Stimulated activated naive CD8-positive, alpha-beta T cell treated with anti-CD3 and anti-CD28 coated beads, Interleukin-15, Interleukin-2, amounts not matched to agents 100 ng/mL and 50 ng/mL, for 24 hours (primary cell): ENCODE measurements at regions not wholly inside any gene's neighbourhood (a gene's known extent, or its start where the extent isn't known, plus 50 kb on each side); places are given as distances from the start of the nearest gene placed in this dataset.
"Not testable (repeated sequence)": the region's sequence is repeated elsewhere in the genome, so short reads cannot be mapped to it uniquely, and the experiment has no call there.

Experiments
- H3K27ac Mint-ChIP-seq: one replicate; pipeline ENCODE4 v1.8.0; 2021; ENCODE audit warnings: mild to moderate bottlenecking, mixed read lengths
- H3K27me3 Mint-ChIP-seq: one replicate; pipeline ENCODE4 v1.8.0; 2021; ENCODE audit warnings: mixed read lengths
- H3K36me3 Mint-ChIP-seq: one replicate; pipeline ENCODE4 v1.8.0; 2021; ENCODE audit warnings: low read depth, mixed read lengths
- H3K4me1 Mint-ChIP-seq: one replicate; pipeline ENCODE4 v1.8.0; 2021; ENCODE audit warnings: low read depth, mixed read lengths
- H3K4me3 Mint-ChIP-seq: one replicate; pipeline ENCODE4 v1.8.0; 2021; ENCODE audit warnings: mild to moderate bottlenecking, mixed read lengths
- H3K9me3 Mint-ChIP-seq: one replicate; pipeline ENCODE4 v1.8.0; 2021; ENCODE audit warnings: mixed read lengths

DNA sequence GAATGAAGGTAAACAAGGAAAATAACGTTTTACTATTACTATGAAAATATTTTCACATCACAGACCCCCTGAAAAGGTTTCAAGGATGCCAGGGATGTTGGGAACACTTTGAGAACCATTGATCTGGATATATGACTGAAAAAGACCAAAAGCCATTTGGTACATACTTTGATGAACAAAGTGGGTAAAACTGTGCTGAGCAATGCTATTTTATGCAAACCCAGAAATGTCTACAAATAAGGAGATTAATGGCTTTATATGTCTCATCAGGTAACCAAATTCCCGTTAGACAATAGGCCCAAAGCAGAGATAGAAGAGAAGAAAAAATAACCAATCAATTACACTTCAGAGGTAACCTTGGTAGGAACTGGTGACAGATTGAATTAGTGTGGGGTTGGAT, 101.4 kb upstream of the CNKSR3 start:
- H3K9me3 Mint-ChIP-seq: no peaks in the 10 kb centered on the region

GRCh38 chr6:154613137-154613676, 102.7 kb upstream of the CNKSR3 start:
- no peaks in the 10 kb centered on the region for H3K9me3 Mint-ChIP-seq
- H3K27ac Mint-ChIP-seq: no peak overlapping the region
- no peaks in the 10 kb centered on the region for H3K36me3 Mint-ChIP-seq
- H3K27me3 Mint-ChIP-seq: peaks cover 4% of the 10 kb centered on the region
- peaks cover 32% of the 10 kb centered on the region for H3K4me1 Mint-ChIP-seq
- H3K4me3 Mint-ChIP-seq: no peak overlapping the region

More for the DNA sequence above, 101.4 kb upstream of the CNKSR3 start:
- Mint-ChIP-seq H3K36me3 (no peaks in the 10 kb centered on the region), H3K27me3 (peaks cover 4% of the 10 kb centered on the region), H3K27ac (peak overlapping the region; percentile 12), H3K4me1 (peaks cover 46% of the 10 kb centered on the region), H3K4me3 (no peak overlapping the region)

GRCh38 chr6:154614101-154614500, 103.6 kb upstream of the CNKSR3 start:
- H3K27me3 Mint-ChIP-seq: peaks cover 4% of the 10 kb centered on the region
- no peak overlapping the region for H3K27ac Mint-ChIP-seq
- H3K9me3 Mint-ChIP-seq: no peaks in the 10 kb centered on the region
- H3K4me3 Mint-ChIP-seq: no peak overlapping the region
- no peaks in the 10 kb centered on the region for H3K36me3 Mint-ChIP-seq
- H3K4me1 Mint-ChIP-seq: peaks cover 26% of the 10 kb centered on the region

GRCh38 chr6:154614641-154615040, 104.2 kb upstream of the CNKSR3 start:
- Mint-ChIP-seq H3K4me1 (peaks cover 29% of the 10 kb centered on the region), H3K4me3 (no peak overlapping the region), H3K27ac (no peak overlapping the region), H3K36me3 (no peaks in the 10 kb centered on the region), H3K9me3 (no peaks in the 10 kb centered on the region), H3K27me3 (peaks cover 4% of the 10 kb centered on the region)

DNA sequence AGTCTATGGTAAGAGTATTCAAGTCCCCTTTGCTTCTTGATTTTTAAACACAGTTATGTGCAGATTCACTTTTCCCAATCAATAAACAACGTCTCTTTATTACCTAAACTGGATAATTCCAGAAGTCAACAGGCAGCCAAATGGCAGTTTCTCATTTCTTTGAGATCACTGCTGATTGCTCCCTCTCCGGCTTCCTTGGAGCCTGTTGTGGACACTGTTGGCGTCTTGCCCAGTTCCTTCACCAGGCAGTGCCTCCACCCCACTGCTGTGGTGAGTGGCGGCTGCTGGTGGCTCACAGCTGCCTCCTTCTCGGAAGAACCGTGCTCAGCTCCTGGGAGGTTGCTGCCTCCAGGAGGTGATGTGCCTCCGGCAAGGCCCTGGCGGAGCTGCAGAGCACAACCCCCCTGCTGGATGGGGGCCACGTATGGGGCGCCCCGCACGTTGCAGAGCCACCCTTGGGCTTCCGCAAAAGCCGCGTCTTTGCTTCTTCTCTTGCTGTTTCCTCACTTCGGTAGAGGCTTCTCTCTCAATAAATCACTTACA, 105.1 kb upstream of the CNKSR3 start:
- H3K36me3 Mint-ChIP-seq: no peaks in the 10 kb centered on the region
- H3K4me3 Mint-ChIP-seq: no peak overlapping the region
- no peaks in the 10 kb centered on the region for H3K9me3 Mint-ChIP-seq
- H3K27me3 Mint-ChIP-seq: peaks cover 4% of the 10 kb centered on the region
- peaks cover 29% of the 10 kb centered on the region for H3K4me1 Mint-ChIP-seq
- H3K27ac Mint-ChIP-seq: no peak overlapping the region

GRCh38 chr6:154617175-154617574, 106.7 kb upstream of the CNKSR3 start:
- H3K9me3 Mint-ChIP-seq: no peaks in the 10 kb centered on the region
- H3K27ac Mint-ChIP-seq: no peak overlapping the region
- no peak overlapping the region for H3K4me3 Mint-ChIP-seq
- peaks cover 4% of the 10 kb centered on the region for H3K27me3 Mint-ChIP-seq
- peaks cover 17% of the 10 kb centered on the region for H3K4me1 Mint-ChIP-seq
- H3K36me3 Mint-ChIP-seq: no peaks in the 10 kb centered on the region

- no peaks in the 10 kb centered on the region for H3K9me3 Mint-ChIP-seq
- no peak overlapping the region for H3K4me3 Mint-ChIP-seq
- peaks cover 4% of the 10 kb centered on the region for H3K27me3 Mint-ChIP-seq
- no peaks in the 10 kb centered on the region for H3K36me3 Mint-ChIP-seq
- H3K27ac Mint-ChIP-seq: no peak overlapping the region
- H3K4me1 Mint-ChIP-seq: peaks cover 5% of the 10 kb centered on the region
Measured at GRCh38 chr6:154619146-154619545, 108.7 kb upstream of the CNKSR3 start.

- no peaks in the 10 kb centered on the region for H3K36me3 Mint-ChIP-seq
- no peak overlapping the region for H3K4me3 Mint-ChIP-seq
- H3K27me3 Mint-ChIP-seq: peaks cover 4% of the 10 kb centered on the region
- H3K4me1 Mint-ChIP-seq: peaks cover 5% of the 10 kb centered on the region
- no peak overlapping the region for H3K27ac Mint-ChIP-seq
- H3K9me3 Mint-ChIP-seq: no peaks in the 10 kb centered on the region
Measured at GRCh38 chr6:154621686-154622085, 111.2 kb upstream of the CNKSR3 start.

DNA sequence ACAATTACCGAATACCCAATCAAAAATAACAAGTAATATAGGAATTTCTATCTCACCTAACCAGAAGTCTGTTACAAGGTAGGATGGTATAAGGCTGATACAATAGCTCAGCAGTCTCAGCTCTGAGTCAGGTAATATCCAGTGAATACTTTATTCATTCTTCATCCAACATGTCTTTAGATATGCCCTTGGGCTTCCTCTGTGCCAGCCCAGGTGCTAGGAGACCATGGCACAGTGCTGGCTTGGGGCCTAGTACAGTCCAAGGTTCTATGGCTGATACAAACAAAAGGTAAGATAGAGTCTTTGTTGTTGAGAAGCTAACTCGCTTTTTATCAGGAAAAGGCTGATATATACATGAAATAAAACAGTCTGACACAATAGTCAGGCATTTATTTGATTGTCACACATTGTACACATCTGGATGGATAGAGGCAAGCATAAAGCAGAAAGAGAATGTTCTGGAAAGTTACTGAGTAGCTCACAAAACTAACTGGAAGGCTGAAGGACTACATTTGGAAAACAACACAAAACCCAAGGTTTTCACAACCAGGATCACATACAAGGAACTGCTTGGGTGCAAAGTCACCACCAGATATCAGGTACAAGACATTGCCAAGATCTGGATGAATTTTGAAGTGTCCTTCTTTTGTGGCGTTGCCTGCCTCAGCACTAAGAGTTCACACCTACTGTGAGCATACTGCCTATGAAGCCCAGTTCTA, 110.4 kb upstream of the SCAF8 start:
- Mint-ChIP-seq H3K27me3 (peaks cover 10% of the 10 kb centered on the region), H3K36me3 (no peaks in the 10 kb centered on the region), H3K4me1 (peaks cover 5% of the 10 kb centered on the region), H3K27ac (no peak overlapping the region), H3K4me3 (no peak overlapping the region), H3K9me3 (no peaks in the 10 kb centered on the region)

DNA sequence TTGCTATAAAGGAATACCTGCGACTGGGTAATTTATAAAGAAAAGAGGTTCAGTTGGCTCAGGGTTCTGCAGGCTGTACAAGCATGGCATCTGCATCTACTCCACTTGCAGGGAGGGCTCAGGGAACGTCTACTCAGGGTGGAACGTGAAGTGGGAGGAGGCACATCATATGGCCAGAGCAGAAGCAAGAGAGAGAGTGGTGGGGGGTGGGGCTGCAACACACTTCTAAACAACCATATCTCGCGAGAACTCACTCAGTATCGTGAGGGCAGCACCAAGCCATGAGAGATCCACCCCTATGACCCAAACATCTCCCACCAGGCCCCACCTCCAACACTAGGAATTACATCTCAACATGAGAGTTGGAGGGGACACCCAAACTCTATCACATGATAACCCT, 109.8 kb upstream of the SCAF8 start:
- Mint-ChIP-seq H3K9me3 (no peaks in the 10 kb centered on the region), H3K4me3 (no peak overlapping the region), H3K36me3 (no peaks in the 10 kb centered on the region), H3K4me1 (peaks cover 5% of the 10 kb centered on the region), H3K27me3 (peaks cover 10% of the 10 kb centered on the region), H3K27ac (no peak overlapping the region)

- Mint-ChIP-seq H3K27me3 (peaks cover 15% of the 10 kb centered on the region), H3K36me3 (no peaks in the 10 kb centered on the region), H3K4me3 (no peak overlapping the region), H3K9me3 (no peaks in the 10 kb centered on the region), H3K27ac (no peak overlapping the region), H3K4me1 (peaks cover 3% of the 10 kb centered on the region)
Measured at GRCh38 chr6:154624038-154624599, 109.1 kb upstream of the SCAF8 start.

DNA sequence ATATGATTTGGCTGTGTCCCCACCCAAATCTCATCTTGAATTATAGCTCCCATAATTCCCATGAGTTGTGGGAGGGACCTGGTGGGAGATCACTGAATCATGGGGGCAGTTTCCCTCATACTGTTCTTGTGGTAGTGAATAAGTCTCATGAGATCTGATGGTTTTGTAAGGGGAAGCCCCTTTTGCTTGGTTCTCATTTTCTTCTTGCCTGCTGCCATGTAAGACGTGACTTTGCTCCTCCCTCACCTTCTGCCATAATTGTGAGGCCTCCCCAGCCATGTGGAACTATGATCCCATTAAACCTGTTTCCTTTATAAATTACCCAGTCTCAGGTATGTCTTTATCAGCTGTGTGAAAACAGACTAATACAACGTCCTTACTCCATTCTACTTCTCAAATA, 108.5 kb upstream of the SCAF8 start:
- H3K36me3 Mint-ChIP-seq, H3K9me3 Mint-ChIP-seq, H3K4me3 Mint-ChIP-seq, H3K27ac Mint-ChIP-seq, H3K4me1 Mint-ChIP-seq: not testable (repeated sequence)
- peaks cover 15% of the 10 kb centered on the region for H3K27me3 Mint-ChIP-seq

DNA sequence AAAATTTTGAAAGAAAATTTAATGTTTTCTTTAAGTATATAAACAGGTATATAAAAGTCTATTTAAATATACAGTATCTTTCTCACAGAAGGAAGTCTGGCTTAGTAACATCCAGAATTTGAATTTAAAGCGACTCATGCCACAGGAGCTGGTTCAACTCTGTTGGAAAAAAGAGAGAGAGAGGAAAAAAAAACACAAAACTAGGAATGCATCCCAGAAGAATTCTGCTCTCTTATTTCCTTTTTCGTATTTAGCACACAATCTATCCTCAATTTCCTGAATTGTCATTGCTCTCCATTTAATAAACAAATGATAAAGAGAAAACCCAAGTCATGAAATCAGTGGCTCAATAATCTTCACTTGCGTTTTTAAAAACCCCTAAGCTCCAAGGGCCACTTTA, 107.5 kb upstream of the SCAF8 start:
- Mint-ChIP-seq H3K4me3 (no peak overlapping the region), H3K4me1 (no peaks in the 10 kb centered on the region), H3K36me3 (no peaks in the 10 kb centered on the region), H3K9me3 (no peaks in the 10 kb centered on the region), H3K27ac (no peak overlapping the region), H3K27me3 (peaks cover 15% of the 10 kb centered on the region)

GRCh38 chr6:154629127-154629526, 104.1 kb upstream of the SCAF8 start:
- H3K27me3 Mint-ChIP-seq: peaks cover 38% of the 10 kb centered on the region
- peaks cover 12% of the 10 kb centered on the region for H3K9me3 Mint-ChIP-seq
- H3K27ac Mint-ChIP-seq: no peak overlapping the region
- no peaks in the 10 kb centered on the region for H3K36me3 Mint-ChIP-seq
- H3K4me1 Mint-ChIP-seq: no peaks in the 10 kb centered on the region
- no peak overlapping the region for H3K4me3 Mint-ChIP-seq

DNA sequence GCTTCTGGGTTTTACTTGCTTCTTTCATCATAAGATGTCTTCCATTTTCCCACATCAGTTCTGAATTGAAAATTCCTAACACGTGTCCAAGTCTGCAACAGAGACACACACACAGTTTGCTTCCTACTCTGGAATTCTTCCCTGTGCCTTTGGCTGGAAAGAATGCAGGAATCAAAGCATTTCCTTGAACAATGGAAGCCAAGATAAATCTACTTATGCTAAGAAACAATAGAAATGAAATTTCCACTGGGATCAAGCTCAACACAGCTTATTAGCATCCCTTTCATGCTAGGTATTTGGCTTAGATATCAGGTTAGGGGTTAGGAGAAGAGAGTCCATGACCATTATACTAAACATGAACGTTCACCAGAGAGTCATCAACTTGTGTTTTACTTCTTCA, 101.1 kb upstream of the SCAF8 start:
- H3K27me3 Mint-ChIP-seq: peaks cover 38% of the 10 kb centered on the region
- H3K36me3 Mint-ChIP-seq: no peaks in the 10 kb centered on the region

More for the DNA sequence above, 101.1 kb upstream of the SCAF8 start:
- Mint-ChIP-seq H3K9me3 (peaks cover 13% of the 10 kb centered on the region), H3K4me1 (no peaks in the 10 kb centered on the region), H3K4me3 (no peak overlapping the region), H3K27ac (no peak overlapping the region)
